ENCODE measurements at regions not wholly inside any gene's neighbourhood (a gene's known extent, or its start where the extent isn't known, plus 50 kb on each side); places are given as distances from the start of the nearest gene placed in this dataset.

DNA sequence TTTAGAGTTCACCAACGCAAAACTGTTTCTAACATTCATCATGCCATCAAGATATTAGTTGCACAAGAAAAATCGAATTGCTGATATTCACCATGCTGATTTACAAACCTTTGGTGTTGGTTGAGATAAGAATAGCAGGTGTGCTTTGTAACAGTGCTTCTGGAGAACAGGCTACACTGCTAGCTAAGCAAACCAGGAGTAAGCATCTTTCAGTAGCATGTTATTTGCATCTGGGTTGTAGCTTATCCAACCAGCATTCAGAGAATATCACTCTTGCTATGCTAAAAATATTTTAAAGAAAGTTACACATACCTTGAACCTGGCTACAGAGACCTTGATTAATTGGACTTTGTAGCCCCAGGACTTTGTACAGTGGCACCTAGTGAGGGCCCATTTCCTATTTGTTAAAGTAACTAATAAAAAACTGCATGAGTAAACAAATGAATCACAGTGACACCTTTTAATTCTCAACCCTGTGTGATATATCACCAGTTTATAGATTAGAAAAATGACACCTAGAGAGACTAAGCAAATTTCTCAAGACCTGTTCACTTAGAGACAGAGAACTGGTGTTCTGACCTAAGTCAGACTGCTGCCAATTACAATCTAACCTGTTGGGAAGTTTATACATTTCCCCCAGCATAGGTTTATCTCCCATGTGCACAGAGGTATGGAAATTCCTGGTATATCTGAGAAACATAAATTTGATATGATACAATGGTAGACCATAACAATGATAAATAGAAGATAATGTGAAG lies 435.5 kb upstream of the TGFBR2 start:
- no peak for DNase-seq

- DNase-seq, result no peak
Measured at GRCh38 chr3:30174357-30174756, 432.0 kb upstream of the TGFBR2 start.

DNA sequence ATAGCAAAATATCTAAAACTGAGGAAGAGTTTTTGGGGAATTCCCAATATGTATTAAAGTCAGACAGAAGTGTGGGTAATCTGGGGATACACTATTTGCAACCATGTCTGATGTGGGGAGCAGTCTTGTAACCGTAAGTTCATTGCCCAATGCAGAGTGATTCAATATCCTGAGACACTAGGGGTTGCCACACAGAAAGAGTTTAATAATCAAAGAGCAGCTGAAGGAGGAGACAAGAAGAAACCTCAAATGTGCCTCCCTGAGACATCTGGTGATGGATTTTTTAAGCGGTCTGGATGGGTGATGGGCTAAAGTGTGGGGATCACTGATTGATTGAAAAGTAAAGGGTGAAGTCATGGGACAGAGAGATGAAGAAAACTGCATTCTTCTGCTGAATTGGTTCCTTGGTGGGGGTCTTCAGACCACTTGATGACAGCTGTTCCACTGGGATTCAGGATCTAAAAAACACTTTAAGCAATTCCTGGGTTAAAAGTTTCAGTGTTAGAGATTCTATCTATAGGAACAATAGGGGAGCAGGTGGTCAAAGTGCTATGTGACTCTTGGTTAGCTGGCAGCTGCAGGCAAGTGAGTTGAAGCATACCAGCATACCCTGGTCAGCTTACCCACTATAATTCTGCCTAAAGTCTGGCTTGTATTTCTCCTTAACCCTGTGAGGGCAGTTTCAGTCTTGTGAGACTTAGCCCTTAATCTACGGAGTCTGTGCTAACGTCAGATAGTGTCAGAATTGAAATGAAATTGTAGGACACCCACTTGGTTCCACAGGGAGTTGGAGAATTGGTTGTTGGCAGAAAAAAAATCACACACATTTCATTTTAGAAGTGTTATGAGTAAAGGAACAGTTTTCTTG lies 425.9 kb upstream of the TGFBR2 start:
- DNase-seq, result no peak

GRCh38 chr3:30181178-30181465 lies 425.3 kb upstream of the TGFBR2 start:
- no peak for DNase-seq

GRCh38 chr3:30181581-30181980 lies 424.8 kb upstream of the TGFBR2 start:
- DNase-seq, result no peak

GRCh38 chr3:30183421-30183820 lies 423.0 kb upstream of the TGFBR2 start:
- DNase-seq, result no peak

DNA sequence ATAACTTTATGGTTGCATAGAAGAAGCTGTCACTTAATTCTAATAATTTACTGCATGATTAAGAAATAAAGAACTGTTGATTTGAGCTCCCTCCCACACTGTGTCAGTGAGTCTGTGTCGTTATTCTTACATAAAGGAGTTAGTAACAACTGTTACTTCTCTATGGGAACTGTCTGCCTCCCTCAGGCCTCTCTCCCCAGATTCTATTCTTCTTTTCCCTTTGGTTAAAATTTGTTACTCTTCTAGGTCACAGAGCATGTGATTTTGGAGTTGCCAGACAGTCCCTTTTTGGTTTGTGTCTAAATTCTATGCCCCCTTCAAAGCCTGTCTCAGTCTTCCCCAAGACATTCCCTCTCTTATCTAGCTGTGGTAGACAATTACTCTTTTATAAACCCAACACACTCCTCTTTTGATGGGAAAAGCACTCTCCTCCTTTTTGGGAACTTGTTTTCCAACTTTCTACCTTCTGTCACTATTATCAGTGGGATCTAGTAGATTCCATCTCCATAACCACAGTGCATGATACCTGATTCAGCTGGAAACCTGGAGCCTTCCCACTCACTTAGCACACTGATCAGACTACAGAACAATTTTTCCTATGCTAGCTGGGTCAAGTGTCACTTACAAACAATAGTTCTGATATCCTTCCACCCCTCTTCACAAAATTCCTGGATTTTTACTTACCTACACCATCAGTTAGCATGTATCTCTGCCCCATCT lies 422.1 kb upstream of the TGFBR2 start:
- DNase-seq, result no peak

- no peak for DNase-seq
Measured at GRCh38 chr3:30185872-30186271, 420.5 kb upstream of the TGFBR2 start.

DNA sequence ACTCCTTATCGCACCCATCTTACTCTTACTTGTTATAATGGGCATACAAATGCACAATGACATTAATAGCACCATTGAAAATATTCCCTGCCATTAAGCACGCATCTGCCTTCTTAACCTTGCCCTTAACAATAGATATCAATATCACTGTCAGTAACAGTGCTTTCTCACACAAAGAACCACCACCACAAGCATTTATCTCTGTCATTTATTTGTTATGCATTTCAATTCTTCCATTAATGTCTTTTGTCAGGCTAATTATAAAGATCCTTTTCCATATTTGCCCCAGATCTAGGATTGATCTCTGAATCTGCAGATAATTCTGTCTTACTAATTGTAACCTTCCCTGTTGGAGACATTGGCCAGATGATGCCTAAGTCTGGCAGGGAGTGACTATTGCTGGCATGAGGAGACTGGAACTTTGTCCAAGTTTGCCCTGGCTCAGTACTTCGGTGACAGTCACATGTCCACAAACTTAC lies 419.6 kb upstream of the TGFBR2 start:
- no peak for DNase-seq

GRCh38 chr3:30187366-30187765 lies 419.0 kb upstream of the TGFBR2 start:
- no peak for DNase-seq

DNA sequence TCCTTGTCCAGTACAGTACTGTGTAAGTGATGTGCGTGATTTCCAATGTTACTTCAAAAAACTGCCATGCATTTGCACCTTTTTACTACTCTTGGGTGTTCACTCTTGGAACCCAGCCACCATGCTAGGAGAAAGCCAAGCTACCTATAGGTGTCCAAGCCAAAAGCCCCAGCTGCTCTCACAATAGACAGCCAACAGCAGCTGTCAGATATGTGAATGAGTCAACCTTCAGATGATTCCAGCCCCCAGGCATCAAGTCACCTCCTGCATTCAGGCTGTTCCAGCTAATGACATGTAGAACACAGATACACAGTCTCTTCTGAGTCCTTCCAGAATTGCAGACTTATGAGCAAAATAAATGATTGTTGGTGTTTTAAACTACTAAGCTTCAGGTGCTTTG lies 417.7 kb upstream of the TGFBR2 start:
- DNase-seq, result no peak

DNA sequence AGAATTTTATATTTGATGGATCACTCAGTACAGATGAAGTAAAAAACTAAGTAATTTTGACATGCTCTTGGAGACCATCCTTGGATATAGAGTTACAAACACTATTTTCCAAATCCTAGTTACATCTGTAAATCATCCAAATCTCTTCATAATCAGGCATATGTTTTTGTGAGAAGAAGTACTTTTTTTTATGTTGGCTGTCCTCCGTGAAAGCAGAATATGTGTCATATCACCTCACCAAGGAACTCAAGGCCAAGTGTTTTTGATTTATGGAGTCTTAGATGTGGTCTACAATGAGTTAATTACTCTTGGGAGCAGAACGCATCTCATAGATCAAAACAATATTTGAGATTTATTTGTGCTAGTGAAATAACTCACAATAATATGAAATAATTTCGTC lies 416.5 kb upstream of the TGFBR2 start:
- no peak for DNase-seq

DNA sequence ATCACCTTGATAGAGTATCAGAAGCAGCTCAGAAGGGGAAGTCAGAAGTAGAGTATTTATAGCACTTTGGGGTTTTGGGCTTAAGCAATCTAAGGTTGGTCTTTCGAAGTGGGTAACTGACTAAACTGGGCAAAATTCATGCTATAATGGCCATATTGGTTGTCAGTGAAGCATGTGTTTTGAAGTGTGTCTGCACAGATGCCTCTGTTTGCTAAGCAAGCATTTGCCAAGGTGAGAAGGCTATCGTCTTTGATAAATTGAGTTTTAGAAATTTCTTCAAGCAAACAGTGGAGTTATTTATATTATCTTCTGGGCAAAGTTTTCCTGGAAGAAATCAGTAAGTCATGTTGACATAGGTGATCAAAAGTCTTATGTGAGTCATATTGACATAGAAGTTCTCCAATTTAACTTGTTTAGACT lies 412.8 kb upstream of the TGFBR2 start:
- DNase-seq, result no peak

DNA sequence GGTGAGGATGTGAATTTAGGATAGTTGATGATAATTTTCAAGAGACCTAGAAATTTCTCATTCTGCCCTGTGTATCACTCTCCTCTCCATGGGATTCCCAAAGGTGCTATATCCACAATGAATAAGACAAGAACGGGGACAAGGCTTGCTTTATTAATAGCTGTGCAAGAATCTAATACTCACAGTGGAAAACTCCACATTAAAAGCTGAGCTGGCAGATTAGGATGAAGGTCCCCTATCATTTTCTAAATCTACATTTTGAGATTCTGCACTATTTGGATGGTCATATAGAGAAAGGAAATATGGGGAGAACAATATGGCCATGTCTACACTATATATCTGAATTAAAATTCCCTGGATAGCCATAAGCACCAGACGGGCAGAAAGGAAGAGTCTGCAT lies 411.0 kb upstream of the TGFBR2 start:
- no peak for DNase-seq

DNA sequence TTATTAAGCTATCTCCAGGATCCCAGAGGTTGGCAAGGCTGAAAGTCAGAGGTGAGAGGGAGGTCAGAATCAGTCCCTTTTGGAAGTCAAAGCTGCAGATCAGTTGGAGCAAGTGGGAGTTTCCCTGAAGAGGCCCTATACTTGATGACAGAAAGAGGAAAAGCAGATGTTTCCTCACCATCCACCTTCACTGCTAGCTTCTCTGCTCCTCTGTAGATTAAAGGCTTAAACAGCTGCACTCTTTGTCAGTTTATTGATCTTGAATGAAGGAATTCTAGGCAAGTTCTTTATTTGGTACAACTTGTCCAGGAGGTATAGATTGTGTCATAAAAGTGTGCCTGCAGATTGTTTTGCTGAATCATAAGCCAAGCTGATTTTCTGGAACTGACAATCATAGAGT lies 408.2 kb upstream of the TGFBR2 start:
- DNase-seq, result no peak

GRCh38 chr3:30199096-30199759 lies 407.2 kb upstream of the TGFBR2 start:
- DNase-seq, result no peak

GRCh38 chr3:30199855-30200254 lies 406.5 kb upstream of the TGFBR2 start:
- no peak for DNase-seq

GRCh38 chr3:30201715-30202114 lies 404.7 kb upstream of the TGFBR2 start:
- no peak for DNase-seq

DNA sequence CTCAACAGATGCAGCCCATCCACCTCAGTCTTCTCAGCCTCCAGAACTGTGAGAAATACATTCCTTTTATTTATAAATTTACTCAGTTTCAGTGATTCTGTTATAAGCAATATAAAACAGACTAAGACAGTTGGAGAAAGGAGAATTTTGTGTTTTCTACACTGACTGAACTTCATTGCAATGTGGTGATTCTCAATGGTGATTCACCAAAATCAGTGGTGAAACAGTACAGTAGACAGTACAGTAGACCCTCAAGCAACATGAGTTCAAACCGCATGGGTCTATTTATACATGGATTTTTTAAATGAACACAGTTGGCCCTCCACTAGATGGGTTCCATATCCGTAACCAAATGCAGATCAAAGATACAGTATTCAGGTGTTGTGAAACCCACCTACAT lies 403.1 kb upstream of the TGFBR2 start:
- no peak for DNase-seq

DNA sequence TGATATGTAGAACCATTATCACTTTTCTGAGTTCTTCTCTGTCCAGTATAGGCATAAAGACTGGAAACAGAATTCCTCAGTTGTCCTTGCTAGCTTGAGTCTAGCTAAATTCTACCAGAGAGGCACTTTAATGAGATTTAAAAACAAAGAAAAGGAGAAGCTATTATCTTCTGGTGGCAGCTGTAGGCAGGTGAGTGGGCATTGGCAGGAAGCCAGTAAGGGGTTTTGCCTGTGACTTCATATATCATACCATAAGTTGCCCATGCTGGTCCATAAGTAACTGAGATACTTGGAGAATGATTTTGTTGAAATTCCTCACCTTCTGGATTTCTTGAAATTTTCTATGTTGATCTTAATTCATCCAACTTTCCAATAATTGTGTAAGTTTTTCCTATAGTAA lies 402.3 kb upstream of the TGFBR2 start:
- no peak for DNase-seq

GRCh38 chr3:30206051-30206450 lies 400.4 kb upstream of the TGFBR2 start:
- no peak for DNase-seq

DNA sequence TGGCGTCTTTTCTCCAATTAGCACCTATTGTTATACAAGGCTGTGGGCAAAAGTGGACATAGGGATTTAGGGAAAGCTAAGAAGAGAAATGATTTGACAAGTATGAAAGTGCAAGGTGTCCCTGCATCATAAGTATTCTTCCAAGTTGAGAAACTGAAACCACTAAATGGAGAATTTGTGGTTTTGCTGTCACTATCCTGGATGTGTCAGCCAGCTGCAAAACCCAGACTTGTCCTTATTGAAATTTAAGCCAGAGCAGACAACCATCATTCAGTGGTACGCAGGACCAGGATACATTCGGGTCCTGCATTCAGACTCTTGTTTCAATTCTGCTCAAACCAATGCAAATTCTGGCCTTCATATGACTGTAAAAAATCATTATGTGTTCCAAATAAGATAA lies 384.8 kb upstream of the TGFBR2 start:
- no peak for DNase-seq

GRCh38 chr3:30222441-30222840 lies 384.0 kb upstream of the TGFBR2 start:
- no peak for DNase-seq

All from NCI-H226 (cell line).